D341Med (cell line): ENCODE measurements at regions not wholly inside any gene's neighbourhood (a gene's known extent, or its start where the extent isn't known, plus 50 kb on each side); places are given as distances from the start of the nearest gene placed in this dataset.
"Not testable (repeated sequence)": the region's sequence is repeated elsewhere in the genome, so short reads cannot be mapped to it uniquely, and the experiment has no call there.

Source experiments
- DNase-seq: peaks from one replicate; pipeline ENCODE4 v3.0.0; 2012; ENCODE audit warnings: low spot score

- DNase-seq, result no peak
These were observed 121.1 kb downstream of the ZNF621 start for GRCh38 chr3:40645883-40646282.

- DNase-seq, result no peak
These were observed 124.6 kb downstream of the ZNF621 start for GRCh38 chr3:40649346-40649745.

- no peak for DNase-seq
These were observed 127.3 kb downstream of the ZNF621 start for GRCh38 chr3:40652072-40652471.

- no peak for DNase-seq
These were observed 128.2 kb downstream of the ZNF621 start for GRCh38 chr3:40653001-40653400.

GRCh38 chr3:40653878-40654277 lies 129.1 kb downstream of the ZNF621 start:
- DNase-seq, result no peak

- DNase-seq, result no peak
These were observed 130.8 kb downstream of the ZNF621 start for GRCh38 chr3:40655551-40655950.

- no peak for DNase-seq
These were observed 132.9 kb downstream of the ZNF621 start for GRCh38 chr3:40657623-40658022.

- DNase-seq, result no peak
These were observed 133.5 kb downstream of the ZNF621 start for GRCh38 chr3:40658305-40658704.

- DNase-seq, result no peak
These were observed 135.8 kb downstream of the ZNF621 start for GRCh38 chr3:40660554-40660953.

GRCh38 chr3:40661284-40661683 lies 136.5 kb downstream of the ZNF621 start:
- no peak for DNase-seq

- no peak for DNase-seq
These were observed 138.5 kb downstream of the ZNF621 start for GRCh38 chr3:40663280-40663679.

- no peak for DNase-seq
These were observed 144.4 kb downstream of the ZNF621 start for GRCh38 chr3:40669176-40669575.

GRCh38 chr3:40672861-40673260 lies 148.1 kb downstream of the ZNF621 start:
- no peak for DNase-seq

- DNase-seq, result no peak
These were observed 152.6 kb downstream of the ZNF621 start for GRCh38 chr3:40677321-40677720.

- no peak for DNase-seq
These were observed 153.0 kb downstream of the ZNF621 start for GRCh38 chr3:40677749-40678148.

- no peak for DNase-seq
These were observed 154.5 kb downstream of the ZNF621 start for GRCh38 chr3:40679290-40679689.

GRCh38 chr3:40680685-40681657 lies 156.2 kb downstream of the ZNF621 start:
- DNase-seq, result no peak

GRCh38 chr3:40681658-40682055 lies 156.9 kb downstream of the ZNF621 start:
- DNase-seq, result no peak

GRCh38 chr3:40689837-40690236 lies 165.1 kb downstream of the ZNF621 start:
- DNase-seq, result no peak

- no peak for DNase-seq
These were observed 166.1 kb downstream of the ZNF621 start for GRCh38 chr3:40690749-40691451.

GRCh38 chr3:40691452-40691861 lies 166.7 kb downstream of the ZNF621 start:
- no peak for DNase-seq

- DNase-seq, result no peak
These were observed 171.1 kb downstream of the ZNF621 start for GRCh38 chr3:40695848-40696247.

- not testable (repeated sequence) for DNase-seq
These were observed 173.9 kb downstream of the ZNF621 start for GRCh38 chr3:40698611-40699010.
